NCI-H526 treated with DMSO at 0.1 percent for 48 hours (cell line): ENCODE measurements at regions not wholly inside any gene's neighbourhood (a gene's known extent, or its start where the extent isn't known, plus 50 kb on each side); places are given as distances from the start of the nearest gene placed in this dataset.
"Not testable (repeated sequence)": the region's sequence is repeated elsewhere in the genome, so short reads cannot be mapped to it uniquely, and the experiment has no call there.

Experiments used
- DNase-seq: peaks from one replicate; lab custom pipeline; 2025; lab: John Stamatoyannopoulos, UW

DNA sequence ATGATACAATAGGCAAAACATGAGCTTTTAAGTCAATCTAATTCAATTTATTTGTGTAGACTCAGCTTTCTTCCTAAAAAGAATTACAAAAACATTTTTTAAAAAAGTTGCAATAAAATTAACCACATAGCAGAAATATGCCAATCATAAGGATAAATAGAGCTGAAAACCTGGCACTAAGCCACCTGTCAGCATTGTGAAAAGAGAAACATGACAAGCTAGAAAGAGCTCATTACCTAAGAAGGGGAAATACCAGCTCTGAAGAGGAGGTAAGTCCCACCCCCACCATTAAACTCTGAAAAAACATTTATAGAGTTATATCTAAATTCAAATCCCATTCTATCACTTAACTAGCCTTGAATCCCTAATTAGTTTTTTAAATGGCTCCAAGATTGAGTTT, 372.9 kb downstream of the OSTF1 start:
- DNase-seq: no peak

DNA sequence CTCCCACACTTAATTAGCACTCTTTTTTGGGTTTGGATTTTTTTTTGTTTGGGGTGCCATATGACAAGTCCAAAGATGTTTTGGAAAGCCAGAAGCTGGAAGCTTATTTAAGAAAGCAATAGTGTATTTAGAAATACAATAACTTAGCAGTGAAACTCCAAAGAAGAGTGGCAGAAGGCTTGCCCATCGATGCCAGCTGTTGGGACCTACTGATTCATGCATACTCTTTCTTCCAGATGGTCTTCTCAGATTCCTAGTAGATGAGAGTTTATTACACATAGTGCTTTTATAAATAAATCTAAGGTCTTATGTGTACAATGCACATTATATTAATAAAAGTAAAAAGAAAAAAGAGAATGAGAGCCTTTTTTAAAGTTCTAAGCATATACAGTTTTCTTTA, 374.6 kb downstream of the OSTF1 start:
- DNase-seq: no peak

DNA sequence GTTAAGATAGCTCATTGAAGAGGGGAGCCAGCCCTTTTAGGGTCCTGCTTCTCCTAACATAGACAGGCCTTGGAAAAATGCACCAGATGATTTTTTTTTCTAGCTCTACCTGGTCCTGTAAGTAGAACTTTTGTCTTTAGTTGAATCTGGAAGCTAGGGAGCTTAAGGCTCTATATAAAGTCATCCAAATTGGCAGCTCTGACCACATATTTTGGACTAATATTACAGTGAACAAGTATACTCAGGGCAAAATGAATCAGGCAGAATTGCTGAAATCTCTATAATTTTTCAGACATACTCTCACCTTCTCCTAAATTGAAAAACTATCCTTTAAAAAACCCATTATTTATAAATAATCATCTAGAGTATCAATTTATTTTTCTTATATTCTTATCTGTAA, 375.6 kb downstream of the OSTF1 start:
- no peak for DNase-seq

DNA sequence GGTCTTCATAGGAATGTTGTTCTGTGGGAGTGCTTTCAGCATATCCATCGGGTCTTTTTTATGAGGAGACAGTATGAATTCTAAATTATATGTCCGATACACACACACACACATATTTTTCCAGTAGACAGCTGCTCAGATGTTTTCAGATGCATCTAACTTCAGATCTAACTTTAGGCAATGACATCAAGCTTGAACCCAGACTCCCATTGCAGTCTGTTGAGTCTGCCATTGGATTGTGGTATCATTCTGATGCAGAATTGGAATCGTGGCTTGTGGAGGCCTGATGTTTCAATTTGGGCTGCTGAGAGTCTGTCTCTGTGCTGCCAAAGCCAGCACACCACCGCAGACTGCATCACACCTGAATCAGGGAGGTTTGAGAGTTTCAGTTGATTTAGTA, 376.4 kb downstream of the OSTF1 start:
- DNase-seq: no peak

DNA sequence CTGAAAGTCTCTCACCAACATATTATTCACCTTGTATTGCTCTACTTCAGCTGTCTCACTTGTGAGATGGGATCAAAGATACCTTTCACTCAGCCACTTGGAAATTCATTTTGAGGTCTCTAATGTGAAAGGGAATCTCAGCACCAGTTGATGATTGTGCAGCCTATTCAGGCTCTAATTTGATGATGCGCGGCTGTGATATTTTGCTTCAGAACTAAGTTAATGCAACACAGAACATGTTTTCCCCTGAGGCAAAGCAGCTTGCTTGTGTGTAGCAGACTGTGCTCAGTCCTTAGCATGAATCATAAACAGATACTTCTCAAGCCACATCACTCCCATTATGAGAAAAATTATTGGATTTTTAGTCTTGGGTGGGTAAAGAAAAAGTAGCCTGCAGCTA, 378.8 kb downstream of the OSTF1 start:
- no peak for DNase-seq

DNA sequence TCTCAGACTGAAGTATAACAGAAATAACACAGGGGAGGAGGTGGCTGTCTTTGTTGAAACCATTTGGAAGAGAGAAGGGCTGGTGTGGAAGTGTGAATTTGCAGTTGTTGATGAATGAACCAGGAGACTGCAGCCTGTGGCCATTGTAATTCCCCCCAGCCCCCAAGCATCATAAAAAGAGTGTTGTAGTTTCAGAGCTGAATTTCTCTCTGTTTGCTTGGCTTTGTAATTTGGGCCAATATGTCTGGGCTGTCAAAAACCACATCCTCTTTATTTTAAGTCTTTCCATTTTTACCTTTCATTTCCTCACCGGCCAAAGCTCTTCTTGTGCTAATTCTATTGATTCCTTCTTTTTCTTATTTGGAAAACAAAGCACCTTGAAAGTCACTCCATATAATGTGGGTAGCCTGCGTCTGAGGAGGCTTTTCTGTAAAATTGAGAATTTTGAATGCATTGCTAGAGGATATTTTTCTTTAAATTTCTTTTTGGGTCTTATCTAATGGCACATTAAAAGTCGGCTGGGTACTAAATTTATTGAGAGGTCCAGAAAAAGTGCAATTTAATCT, 383.3 kb downstream of the OSTF1 start:
- DNase-seq: no peak

DNA sequence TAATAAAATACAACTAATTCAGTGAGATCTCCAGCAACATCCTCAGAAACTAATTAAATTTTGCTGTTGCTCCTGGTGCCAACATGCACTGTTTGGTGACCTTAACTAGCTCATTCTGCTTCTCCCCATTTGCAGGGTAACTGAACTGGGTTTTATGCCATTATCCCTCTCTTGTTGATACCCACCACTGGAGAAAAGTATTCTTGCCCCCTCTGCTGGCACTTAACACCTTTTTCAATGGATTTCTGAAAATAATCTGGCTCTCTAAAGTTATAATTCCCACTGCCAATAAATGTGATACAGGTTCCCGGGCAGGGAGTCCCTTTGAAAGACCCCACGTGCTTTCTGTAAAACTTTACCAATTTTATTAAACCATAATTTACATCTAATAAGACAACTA, 394.3 kb downstream of the OSTF1 start:
- no peak for DNase-seq

DNA sequence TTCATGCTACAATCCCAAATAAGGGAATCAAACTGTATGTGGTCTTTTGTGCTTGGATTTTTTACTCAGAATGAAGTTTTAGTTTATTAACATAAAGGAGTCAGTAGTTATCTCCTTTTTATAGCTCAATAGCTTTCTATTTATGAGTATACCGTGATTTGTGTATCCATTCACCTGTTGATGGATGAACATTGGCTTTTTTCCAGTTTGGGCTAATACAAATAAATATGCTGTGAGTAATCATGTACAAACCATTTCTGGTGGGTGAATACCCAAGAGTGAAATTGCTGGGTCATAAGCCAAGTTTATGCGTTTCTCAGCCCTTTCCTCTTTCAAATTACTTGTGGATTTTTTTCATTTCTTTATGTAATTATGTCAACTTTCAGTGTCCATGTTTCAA, 395.3 kb downstream of the OSTF1 start:
- DNase-seq: no peak

DNA sequence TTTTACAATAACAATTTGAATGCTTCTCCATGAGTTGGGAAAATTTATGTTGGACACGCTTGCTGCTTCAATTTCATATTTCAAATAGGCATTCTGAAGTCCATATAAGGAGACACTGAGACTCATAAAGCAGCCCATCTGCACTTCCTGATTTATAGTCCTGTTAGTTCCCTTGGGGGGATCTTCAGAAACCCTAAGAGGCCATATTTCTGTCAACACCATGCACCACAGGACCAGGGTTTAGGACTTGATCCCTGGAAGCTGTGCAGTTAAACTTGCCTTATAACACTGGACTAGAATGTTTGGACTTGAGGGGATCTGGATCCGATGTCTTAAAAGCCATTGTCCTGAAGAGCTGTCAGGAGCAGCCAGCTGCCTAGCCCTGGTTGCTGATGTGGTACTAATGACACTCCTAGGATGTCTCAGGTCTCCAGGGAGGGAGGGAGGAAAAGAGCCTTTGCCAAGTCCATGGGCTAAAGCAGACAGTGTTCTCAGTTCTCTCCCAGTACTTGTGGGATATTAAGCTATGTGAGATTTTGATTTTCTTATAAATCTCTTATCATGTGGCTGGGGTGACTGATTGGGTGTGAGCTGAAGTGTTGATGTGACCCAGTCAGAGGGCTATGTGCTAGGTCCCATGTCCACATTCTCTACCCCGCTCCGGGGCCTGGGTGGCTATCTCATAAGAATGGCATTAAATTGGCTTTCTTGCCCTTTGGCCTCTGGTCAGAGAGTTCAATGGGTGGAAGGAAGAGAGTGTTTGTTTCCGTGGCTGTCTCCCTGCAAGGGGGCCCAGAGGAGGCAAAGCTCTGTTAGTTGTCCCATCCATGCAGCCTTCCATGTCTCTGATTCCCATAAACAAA, 399.8 kb downstream of the OSTF1 start:
- DNase-seq: no peak

DNA sequence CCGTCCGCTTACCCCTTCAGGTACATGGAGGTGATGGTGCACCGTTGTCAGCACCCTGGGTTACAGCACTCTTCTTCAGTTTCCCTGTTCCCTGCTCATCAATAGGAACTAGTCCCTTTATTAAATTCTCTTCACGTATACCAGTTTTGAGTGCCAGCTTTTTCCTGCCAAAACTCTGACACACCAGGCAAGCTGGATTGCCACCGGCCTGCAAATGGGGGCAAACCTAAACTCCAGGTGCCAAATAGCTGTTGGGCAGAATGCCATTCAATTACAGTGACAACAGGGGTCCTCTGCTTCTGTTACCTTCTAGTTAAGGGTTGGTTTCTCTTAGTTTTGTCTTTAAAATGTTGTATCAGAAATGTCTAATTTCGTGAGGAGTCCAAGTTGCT, 400.4 kb downstream of the OSTF1 start:
- DNase-seq: no peak

DNA sequence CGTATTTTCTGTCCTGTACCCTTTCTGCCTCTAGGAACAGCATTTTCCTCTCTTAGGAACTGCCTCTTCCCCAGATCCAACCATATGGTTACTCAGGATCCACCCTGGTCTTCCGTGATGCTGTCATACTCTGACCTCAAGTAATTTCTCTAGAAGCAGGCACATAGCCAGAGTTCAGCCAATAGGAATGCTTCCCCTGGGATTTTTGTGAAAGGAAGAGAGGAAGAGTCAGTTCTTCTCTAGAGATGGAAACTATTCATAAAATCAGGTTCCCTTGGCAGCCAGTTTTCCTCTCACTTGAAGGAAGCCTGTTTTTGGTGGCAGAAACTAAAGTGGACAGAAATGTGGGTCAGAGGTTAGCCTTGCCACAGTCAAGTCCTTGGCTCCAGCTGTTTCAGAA, 400.1 kb upstream of the PCSK5 start:
- DNase-seq: no peak

DNA sequence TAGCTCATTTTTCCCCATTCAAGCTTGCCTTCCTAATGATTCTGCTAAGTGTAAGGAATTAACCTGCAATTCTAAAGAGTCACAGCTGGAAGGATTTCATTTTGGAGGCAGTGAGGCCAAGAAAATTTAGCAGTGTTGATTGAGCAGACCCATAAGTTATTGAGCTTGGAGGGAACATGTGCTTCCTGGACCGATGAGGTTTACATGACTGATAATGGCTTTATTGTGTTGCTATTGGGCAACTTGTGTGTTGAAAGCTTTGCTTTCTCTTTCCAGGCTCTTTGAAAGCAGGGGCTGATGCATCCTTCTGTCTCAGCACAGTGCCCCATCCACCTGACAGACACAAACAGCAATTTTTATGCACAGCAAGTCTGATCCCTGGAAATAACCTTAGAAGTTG, 398.9 kb upstream of the PCSK5 start:
- DNase-seq: no peak

DNA sequence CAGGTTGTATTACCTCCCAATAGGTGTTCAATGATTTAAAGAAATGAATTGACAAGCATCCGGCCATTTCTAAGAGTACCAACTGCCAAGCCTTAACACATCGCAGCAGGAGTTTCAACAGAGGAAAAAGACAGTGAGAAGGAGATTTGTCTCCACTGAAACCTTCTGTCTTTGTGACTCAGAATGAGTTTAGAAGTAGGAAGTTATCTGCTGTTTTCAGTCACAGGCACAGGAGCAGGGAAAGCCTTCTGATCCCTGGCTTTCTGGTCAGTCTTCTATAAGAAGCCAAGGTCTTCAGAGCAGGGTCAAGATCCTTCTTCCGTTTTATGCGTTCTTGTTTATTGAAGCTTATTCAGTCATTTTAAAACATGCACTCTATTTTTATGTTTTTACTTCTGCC, 390.7 kb upstream of the PCSK5 start:
- DNase-seq: no peak

DNA sequence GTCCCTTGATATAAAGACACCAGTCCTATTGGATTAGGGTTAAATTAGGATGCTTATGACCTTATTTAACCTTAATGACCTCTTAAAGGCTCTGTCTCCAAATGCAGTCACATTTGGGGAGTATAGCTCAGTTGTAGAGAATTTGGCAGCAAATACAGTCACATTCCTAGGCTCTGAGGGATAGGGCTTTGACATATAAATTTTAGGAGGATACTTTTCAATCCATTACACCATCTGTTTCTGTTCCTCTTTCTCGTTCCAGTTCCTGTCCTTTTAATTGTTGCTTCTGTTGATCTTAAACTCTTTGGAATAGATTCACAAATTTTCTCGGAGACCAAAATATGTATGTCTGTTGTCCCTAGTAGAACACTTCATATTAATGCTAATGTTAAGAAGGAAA, 390.0 kb upstream of the PCSK5 start:
- DNase-seq: no peak

DNA sequence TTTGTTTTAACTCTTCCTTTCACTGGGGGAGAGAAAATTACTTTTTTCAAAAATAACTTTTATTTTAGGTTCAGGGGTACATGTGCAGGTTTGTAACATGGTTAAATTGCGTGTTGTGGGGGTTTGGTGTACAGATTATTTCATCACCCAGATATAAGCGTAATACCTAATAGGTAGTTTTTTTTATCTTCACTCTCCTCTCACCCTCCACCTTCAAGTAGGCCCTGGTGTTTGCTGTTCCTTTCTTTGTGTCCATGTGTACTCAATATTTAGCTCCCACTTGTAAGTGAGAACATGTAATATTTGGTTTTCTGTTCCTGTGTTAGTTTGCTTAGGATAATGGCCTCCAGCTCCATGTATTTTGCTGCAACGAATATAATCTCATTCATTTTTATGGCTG, 389.5 kb upstream of the PCSK5 start:
- DNase-seq: not testable (repeated sequence)

DNA sequence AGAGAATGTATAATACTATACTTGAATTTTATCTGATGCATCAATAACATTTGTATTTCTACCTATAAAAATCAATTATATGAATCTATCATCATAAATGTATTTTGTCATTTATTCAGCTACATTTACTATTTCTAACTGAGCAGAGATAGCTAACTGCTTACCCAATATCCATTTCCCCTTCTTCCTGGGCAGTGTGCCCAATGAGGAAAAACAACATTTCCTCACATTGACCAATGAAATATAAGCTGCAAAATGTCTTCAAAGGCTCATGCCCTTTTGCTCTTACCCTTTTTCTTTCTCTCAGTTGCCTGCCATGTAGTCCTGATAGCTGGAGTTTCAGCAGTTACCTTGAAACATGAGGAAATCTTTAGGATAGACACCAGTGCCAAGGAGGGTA, 385.8 kb upstream of the PCSK5 start:
- no peak for DNase-seq

DNA sequence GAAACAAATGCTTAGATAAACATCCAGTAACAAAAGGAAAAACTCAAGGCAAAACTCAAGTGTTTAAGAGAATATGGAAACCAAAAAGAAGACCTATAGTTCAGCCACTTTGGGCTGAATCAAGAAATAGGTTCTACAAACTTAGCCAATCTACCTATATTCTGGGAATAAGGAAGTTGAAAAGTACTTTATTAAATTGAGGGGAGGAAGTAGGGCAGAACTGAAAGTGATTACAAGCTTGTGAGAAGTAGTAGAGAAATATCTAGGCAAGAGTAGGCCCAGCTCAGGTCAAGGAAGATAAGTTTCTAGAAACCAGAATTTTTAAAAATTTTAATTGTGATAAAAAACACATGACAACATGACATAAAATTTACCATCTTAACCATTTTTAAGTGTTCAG, 384.8 kb upstream of the PCSK5 start:
- no peak for DNase-seq

DNA sequence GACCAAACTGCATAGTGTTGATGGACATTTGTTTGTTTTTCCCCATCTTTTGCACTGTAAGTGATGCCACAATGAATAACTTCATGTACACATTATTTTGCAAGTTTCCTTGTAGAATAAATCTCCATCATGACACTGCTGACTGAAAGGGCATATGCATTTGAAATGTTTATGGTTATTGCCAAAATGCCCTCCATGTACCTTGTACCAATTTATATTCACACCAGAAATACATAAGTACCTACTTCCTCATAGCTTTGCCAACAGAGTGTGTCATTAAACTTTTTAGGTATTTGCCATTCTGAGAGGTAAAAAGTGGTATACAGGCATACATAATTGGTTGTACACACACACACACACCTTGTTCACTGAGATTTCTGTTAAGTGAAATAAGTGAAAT, 361.0 kb upstream of the PCSK5 start:
- DNase-seq: no peak

DNA sequence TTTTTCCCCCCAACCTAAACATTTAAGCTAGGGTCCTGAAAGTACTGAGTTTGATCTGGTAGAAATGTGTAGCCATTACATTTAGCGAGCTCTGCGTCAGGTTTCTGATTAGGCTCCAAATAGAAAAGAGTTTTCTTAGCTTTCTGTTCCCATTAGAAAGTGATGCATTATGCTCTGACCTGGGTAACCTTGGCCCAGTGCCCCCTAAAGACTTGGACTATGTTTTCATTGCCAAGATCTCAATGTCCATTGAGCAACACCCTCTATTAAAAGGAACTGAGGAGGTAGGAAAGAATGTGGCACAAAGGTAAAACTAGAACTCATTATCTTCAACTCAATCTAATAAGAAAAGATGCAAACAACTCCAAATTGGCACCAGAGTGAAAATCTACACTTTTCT, 358.9 kb upstream of the PCSK5 start:
- no peak for DNase-seq

DNA sequence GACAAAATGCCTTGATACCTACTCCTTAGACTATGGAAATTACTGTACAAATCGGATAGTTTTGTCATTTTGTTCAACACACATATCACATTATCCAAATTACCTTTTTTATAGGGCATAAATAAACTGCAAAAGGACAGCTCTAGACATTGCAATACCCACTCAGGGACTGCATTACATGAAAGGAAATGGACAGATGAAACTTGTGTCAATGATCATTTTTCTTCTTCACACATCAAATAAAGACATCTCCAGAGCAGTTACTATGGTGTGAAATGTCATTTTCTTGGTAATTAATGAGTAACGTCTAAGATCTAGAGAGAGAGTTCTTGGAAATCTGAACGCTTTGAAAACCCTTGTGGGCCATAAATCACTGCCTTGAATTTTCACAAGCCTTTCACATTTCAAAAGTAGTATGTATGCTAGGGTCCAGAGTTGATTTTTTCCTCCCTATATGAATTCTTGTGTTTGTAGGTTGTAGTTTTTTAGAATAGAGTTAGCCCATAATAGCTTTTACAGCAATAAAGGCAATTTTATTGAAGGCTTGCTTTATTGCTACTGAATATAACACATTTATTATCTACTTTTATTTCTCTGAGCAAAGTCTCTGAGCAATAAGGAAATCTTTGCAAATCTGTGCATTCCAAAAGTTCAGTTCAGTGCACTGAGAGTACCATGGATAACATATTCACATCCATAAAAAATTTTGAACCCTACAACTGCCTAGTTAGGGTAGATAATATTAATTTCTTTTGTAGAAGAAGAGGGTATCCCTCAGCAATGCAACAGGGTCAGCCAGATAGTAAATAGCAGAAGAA, 358.0 kb upstream of the PCSK5 start:
- DNase-seq: no peak

DNA sequence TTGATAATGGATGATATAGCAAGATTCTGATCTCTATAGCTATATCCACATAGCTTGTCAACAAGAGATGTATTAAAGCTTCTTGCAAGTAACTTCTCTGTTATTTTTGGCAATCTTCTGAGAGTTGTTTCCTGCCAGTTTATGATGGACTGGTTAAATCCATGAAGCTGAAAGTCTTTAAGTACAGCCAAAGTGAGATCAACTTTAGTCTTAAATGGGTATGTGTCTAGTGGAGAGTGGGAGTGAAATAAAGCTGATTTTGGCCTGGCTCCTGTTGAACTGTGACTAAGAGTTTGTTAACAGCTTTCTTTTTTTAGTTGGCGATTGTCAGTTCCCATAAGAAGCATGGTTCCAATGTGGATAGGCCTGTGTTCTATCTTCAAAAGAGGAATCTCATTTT, 350.9 kb upstream of the PCSK5 start:
- DNase-seq: no peak

DNA sequence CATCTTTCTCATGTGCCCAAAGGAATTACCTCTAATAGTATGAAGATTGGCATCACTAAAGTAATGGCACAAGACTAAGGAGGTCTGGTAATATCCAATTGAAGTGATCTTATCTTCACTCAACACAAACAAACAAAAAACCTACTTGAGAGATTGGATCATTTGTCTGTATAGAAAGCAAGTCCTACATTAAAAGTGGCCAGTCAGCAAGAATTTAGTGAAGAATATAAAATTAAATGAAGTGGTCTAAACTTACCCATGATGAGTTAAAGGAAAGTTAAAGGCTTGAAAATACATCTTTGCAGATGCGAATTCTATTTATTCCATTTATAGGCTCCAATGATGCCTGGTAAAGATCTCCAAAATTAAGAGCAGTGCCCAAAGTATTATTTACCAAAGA, 350.3 kb upstream of the PCSK5 start:
- no peak for DNase-seq

DNA sequence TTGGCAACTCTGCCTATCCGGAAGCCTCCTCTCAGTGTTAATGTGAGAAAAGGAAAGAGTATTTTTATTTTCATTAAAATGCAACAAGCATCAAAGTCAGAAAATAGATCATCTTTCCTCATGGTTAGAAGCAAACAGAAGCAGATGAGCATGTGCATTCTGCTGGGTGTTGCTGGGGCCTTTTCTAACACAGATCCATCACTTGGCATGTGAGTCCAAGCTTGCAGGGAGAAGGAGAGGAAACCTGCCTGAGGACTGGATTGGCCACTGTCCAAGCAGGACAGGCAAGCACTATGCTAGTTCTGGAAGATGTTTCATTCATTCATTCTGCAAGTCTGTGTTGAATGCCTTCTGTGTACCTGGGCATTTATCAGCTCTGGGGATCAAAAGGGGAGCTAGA, 348.7 kb upstream of the PCSK5 start:
- no peak for DNase-seq
